Fibroblast of skin of back (primary cell): ENCODE measurements at regions not wholly inside any gene's neighbourhood (a gene's known extent, or its start where the extent isn't known, plus 50 kb on each side); places are given as distances from the start of the nearest gene placed in this dataset.

Source experiments
- DNase-seq: peaks from one replicate; pipeline ENCODE4 v3.0.0-alpha.2; 2013

- DNase-seq, result no peak
Observed at GRCh38 chr12:98151105-98151590, 364.2 kb upstream of the TMPO start.

GRCh38 chr12:98151984-98152383 is 363.4 kb upstream of the TMPO start:
- DNase-seq, result no peak

GRCh38 chr12:98154850-98155249 is 360.5 kb upstream of the TMPO start:
- DNase-seq, result no peak

GRCh38 chr12:98156697-98157096 is 358.7 kb upstream of the TMPO start:
- no peak for DNase-seq

- DNase-seq, result no peak
Observed at GRCh38 chr12:98162906-98163678, 352.3 kb upstream of the TMPO start.

- DNase-seq, result no peak
Observed at GRCh38 chr12:98172304-98172703, 343.1 kb upstream of the TMPO start.

- no peak for DNase-seq
Observed at GRCh38 chr12:98172801-98173200, 342.6 kb upstream of the TMPO start.

GRCh38 chr12:98173773-98174427 is 341.5 kb upstream of the TMPO start:
- DNase-seq, result no peak

GRCh38 chr12:98174428-98174809 is 341.0 kb upstream of the TMPO start:
- DNase-seq, result no peak

GRCh38 chr12:98178126-98178525 is 337.3 kb upstream of the TMPO start:
- no peak for DNase-seq

- DNase-seq, result no peak
Observed at GRCh38 chr12:98179151-98179550, 336.2 kb upstream of the TMPO start.

GRCh38 chr12:98180603-98181002 is 334.8 kb upstream of the TMPO start:
- DNase-seq, result no peak

GRCh38 chr12:98182821-98183220 is 332.6 kb upstream of the TMPO start:
- no peak for DNase-seq

- peak; percentile 6 for DNase-seq
Observed at GRCh38 chr12:98185606-98186005, 329.8 kb upstream of the TMPO start.

GRCh38 chr12:98188650-98189077 is 326.7 kb upstream of the TMPO start:
- DNase-seq, result peak; percentile 5

- no peak for DNase-seq
Observed at GRCh38 chr12:98194591-98194990, 320.8 kb upstream of the TMPO start.

- no peak for DNase-seq
Observed at GRCh38 chr12:98198261-98198982, 317.0 kb upstream of the TMPO start.

GRCh38 chr12:98208816-98209215 is 306.6 kb upstream of the TMPO start:
- no peak for DNase-seq

GRCh38 chr12:98211909-98212695 is 303.3 kb upstream of the TMPO start:
- DNase-seq, result peak; percentile 27

GRCh38 chr12:98213556-98213955 is 301.8 kb upstream of the TMPO start:
- no peak for DNase-seq

GRCh38 chr12:98217257-98217656 is 298.1 kb upstream of the TMPO start:
- no peak for DNase-seq

- no peak for DNase-seq
Observed at GRCh38 chr12:98220636-98221035, 294.8 kb upstream of the TMPO start.
